ENCODE measurements at regions not wholly inside any gene's neighbourhood (a gene's known extent, or its start where the extent isn't known, plus 50 kb on each side); places are given as distances from the start of the nearest gene placed in this dataset.

GRCh38 chr14:42027271-42027670 is 420.6 kb downstream of the LRFN5 start:
- H3F3A ChIP-seq (replicated peaks; ENCODE audit: low read depth): no peaks in the 10 kb centered on the region
- Mint-ChIP-seq H3K4me1 (no peaks in the 10 kb centered on the region), H3K27me3 (ENCODE audit: insufficient read depth, low read depth, poor library complexity) (no peaks in the 10 kb centered on the region), H3K9me3 (peaks cover 3% of the 10 kb centered on the region; the same call in 1 of the 3 replicates), H3K36me3 (ENCODE audit: low read depth) (no peaks in the 10 kb centered on the region), H3K4me3 (no peak overlapping the region), H3K27ac (no peak overlapping the region)
- H3K36me3 ChIP-seq (ENCODE audit: insufficient read depth): no peaks in the 10 kb centered on the region
- DNase-seq (ENCODE audit: low spot score) (no peak), ATAC-seq (no peak)
- peaks cover 4% of the 10 kb centered on the region; the same call in 1 of the 2 replicates for H3K9me2 ChIP-seq (ENCODE audit: insufficient read depth)
- H3K27me3 ChIP-seq (ENCODE audit: insufficient read depth): no peaks in the 10 kb centered on the region
- H2AFZ ChIP-seq: no peak overlapping the region
- TF ChIP-seq ETS1 (IDR thresholded peaks at IDR 0.05): no peak
- no peak for TF ChIP-seq STAT1 (IDR thresholded peaks at IDR 0.05; ENCODE audit: unreplicated experiment)
- TF ChIP-seq CTCF (conservative IDR thresholded peaks at IDR 0.05; ENCODE audit: low read depth in 2 of 2): no peak
- TF ChIP-seq ZNF114 (CRISPR knock-in tag; IDR thresholded peaks at IDR 0.05): no peak
- no peak for TF ChIP-seq CREB1 (CRISPR knock-in tag; IDR thresholded peaks at IDR 0.05; ENCODE audit: low read depth)
- no peak for TF ChIP-seq EZH2phosphoT487 (IDR thresholded peaks at IDR 0.05; ENCODE audit: unreplicated experiment)
- no peak for TF ChIP-seq REST (IDR thresholded peaks at IDR 0.05; ENCODE audit: unreplicated experiment)
- TF ChIP-seq EZH2 (IDR thresholded peaks at IDR 0.05; ENCODE audit: low read depth, unreplicated experiment): no peak
- no peak for TF ChIP-seq POLR2AphosphoS5 (IDR thresholded peaks at IDR 0.05; ENCODE audit: low read depth)
- TF ChIP-seq NANOG (IDR thresholded peaks at IDR 0.05; ENCODE audit: borderline replicate concordance): no peak
- no peak for TF ChIP-seq ZNF462 (CRISPR knock-in tag; IDR thresholded peaks at IDR 0.05)
- TF ChIP-seq ZNF331 (CRISPR knock-in tag; IDR thresholded peaks at IDR 0.05; ENCODE audit: low read depth): no peak
- H3K4me3 ChIP-seq: no peak overlapping the region
- H4K20me1 ChIP-seq (replicated peaks; ENCODE audit: insufficient read depth): no peaks in the 10 kb centered on the region
- no peak overlapping the region for H3K27ac ChIP-seq (ENCODE audit: low read depth)
- H3K4me1 ChIP-seq (ENCODE audit: insufficient read depth): no peaks in the 10 kb centered on the region
- H3K79me2 ChIP-seq (replicated peaks; ENCODE audit: insufficient read depth): no peaks in the 10 kb centered on the region
- H3K4me2 ChIP-seq: no peak overlapping the region

All from GM23338 (cell line).